C1 segment of cervical spinal cord (tissue), 14 donors: ENCODE measurements at regions not wholly inside any gene's neighbourhood (a gene's known extent, or its start where the extent isn't known, plus 50 kb on each side); places are given as distances from the start of the nearest gene placed in this dataset.

ENCODE experiments used
- DNase-seq, 14 donors: peaks; one replicate each; lab custom pipeline; 2025; lab: John Stamatoyannopoulos, UW

- no peak for DNase-seq
These were observed 401.7 kb downstream of the OMA1 start for GRCh38 chr1:58144698-58145270.

- no peak for DNase-seq
These were observed 402.4 kb downstream of the OMA1 start for GRCh38 chr1:58143972-58144697.

- DNase-seq = no peak
These were observed 410.1 kb downstream of the OMA1 start for GRCh38 chr1:58136387-58136786.

- DNase-seq = no peak
These were observed 410.7 kb downstream of the OMA1 start for GRCh38 chr1:58135821-58136321.

- DNase-seq = no peak
These were observed 413.0 kb downstream of the OMA1 start for GRCh38 chr1:58133562-58133961.

DNA sequence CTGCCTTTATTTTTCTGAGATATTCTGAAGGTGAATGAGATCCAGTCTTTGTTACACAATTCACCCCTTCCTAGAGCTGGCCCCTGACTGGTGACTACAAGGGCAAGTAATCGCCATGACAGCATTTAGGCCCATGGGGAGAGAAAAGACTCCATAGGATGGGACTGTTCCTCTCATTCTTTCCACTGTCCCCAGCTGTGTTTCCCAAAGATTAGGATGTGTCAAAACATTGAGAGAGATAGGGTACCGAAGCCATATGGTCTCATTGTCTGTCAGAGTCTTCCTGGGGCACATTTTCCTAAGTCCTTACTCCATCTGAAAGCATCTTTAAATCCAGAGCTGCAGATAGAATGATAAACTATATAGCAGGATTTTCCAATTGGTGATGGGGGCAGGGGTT is 423.5 kb downstream of the OMA1 start:
- no peak for DNase-seq

- DNase-seq = no peak
These were observed 426.6 kb downstream of the OMA1 start for GRCh38 chr1:58119971-58120370.

DNA sequence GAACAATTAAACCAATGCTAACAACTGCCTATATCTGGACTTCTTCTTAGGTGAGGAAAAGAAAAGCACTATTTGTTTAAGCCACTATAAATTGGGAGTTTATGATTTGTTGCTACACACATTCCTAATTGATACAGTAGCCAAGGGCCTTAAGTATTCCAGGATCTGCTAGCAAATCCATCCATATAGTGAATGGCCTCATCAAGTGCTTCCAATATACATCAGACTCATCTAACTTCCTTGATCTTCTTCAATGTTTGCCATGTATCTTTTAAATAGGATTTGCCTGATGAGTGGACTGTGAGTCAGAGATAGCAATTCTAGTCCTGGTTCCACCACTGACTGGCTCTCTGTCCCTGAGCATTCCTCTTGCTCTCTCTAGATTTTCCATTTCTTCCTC is 430.2 kb downstream of the OMA1 start:
- DNase-seq = no peak

GRCh38 chr1:58109646-58110200 is 436.8 kb downstream of the OMA1 start:
- DNase-seq = no peak

- no peak for DNase-seq
These were observed 437.7 kb downstream of the OMA1 start for GRCh38 chr1:58108783-58109182.

GRCh38 chr1:58107943-58108342 is 438.6 kb downstream of the OMA1 start:
- DNase-seq = no peak

- DNase-seq = no peak
These were observed 441.6 kb downstream of the OMA1 start for GRCh38 chr1:58104960-58105359.

DNA sequence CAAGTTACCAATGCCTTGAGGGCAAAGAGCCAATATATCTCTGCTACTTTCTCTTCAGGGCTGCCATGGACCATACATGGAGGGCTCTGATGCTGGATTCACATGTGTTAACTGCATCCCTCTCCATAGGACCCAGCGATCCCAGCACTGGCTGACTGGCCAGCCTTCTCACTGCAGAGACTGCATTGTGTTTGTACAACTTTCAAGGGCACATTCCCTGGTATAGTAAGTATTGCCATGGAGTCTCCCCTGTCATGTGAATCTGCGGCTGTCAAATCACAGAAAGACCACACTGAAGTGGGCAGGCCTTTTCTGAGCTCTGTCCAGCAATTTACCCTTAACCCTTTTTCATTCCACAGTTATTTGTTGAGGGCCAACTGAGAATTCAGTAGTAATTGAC is 449.8 kb downstream of the OMA1 start:
- DNase-seq = no peak

DNA sequence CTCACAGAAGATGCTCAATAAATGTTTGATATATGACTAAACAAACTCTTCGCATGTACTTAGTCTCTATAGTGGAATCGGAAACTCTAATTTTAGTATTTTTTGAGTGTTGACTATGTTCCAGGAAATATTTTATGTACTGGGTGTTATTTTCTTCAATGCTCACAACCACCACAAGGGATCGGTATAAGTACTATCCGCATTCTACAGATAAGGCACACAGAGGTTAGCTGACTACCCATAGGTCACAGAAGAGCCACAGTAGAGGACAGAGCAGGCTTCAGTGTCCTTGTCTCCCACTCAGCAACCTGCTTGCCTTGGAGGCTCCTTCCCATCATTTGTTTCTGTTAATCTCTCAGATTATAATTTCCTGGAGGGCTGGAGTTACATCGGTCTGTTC is 451.3 kb downstream of the OMA1 start:
- DNase-seq = no peak

DNA sequence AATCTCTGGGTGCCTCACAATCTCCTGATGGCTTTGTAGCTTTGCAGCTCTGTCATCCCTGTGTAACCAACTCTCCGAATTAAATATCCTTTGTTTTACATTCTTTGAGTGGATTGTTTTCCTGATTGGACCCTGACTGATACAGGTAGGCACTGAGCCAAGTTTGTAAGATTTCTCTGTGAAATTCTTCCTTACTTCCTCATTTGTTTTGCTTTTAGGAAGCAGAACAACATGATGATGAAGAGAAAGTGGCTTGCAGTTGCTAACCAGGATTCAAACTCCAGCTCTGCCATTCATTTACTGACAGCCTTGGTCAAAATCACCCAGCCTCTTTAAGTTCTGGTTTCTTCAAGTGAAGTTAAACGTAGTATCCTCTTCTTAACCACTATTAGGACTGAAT is 452.3 kb downstream of the OMA1 start:
- DNase-seq = no peak

GRCh38 chr1:58090640-58091039 is 455.9 kb downstream of the OMA1 start:
- no peak for DNase-seq

DNA sequence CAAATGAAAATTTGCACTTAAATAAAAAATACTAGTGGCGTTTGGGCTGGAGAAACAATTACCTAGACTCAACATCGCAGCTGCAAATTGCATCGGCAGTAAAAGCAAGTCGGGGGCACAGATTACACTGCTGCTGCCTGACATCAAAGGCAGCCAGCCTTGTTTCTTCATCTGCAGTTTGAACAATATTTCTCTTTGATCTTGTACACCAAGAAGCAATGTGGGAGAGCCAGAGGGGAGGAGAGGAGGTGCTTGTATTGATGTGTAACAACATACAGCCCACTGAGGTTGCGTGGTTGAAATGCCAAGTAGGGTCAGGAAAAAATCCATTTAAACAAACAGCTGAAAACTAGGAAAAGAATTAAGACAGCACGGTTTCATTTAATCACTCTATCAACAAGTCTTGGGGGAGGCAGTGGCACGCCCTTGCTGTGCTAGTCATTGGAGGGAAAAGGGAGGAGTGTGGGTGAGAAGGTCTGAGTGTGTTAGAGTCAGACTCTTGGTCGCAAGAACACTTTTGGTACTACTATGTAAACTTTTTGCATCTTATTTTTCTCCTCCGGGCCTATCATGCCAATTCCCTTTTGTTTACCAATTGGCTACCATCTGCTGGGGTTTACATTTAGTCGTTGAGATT is 456.5 kb downstream of the OMA1 start:
- no peak for DNase-seq

- DNase-seq = no peak
These were observed 462.3 kb downstream of the OMA1 start for GRCh38 chr1:58084266-58084665.

GRCh38 chr1:58082596-58082995 is 463.9 kb downstream of the OMA1 start:
- DNase-seq = no peak

DNA sequence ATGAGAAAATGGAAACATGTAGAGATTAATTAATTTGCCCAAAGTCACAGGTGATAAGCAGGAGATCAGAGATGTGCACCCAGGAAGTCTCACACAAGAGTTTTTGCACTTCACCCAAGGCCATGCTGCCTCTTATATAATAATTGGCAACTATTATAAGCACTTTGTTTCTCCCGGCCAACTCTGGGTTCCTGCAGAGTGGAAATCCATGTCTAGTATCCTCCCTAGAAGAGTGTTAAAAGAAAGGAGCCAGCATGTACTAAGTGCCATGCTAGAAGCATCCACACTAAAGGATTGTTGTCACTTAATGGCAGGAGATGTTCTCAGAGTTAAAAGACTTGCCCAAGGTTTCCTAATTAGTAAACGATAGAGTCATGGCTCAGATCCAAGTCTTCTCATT is 470.3 kb downstream of the OMA1 start:
- DNase-seq = no peak

GRCh38 chr1:58075188-58075578 is 471.3 kb downstream of the OMA1 start:
- no peak for DNase-seq

- no peak for DNase-seq
These were observed 474.1 kb downstream of the OMA1 start for GRCh38 chr1:58072450-58072849.

- no peak for DNase-seq
These were observed 479.4 kb downstream of the OMA1 start for GRCh38 chr1:58067082-58067481.
